Cardiac septum (tissue), 1 donor: ENCODE measurements at regions not wholly inside any gene's neighbourhood (a gene's known extent, or its start where the extent isn't known, plus 50 kb on each side); places are given as distances from the start of the nearest gene placed in this dataset.
"Not testable (repeated sequence)": the region's sequence is repeated elsewhere in the genome, so short reads cannot be mapped to it uniquely, and the experiment has no call there.

Source experiments
- DNase-seq: peaks from one replicate; pipeline ENCODE4 v3.0.0-alpha.2; 2020; ENCODE audit warnings: low spot score
- intact Hi-C: fragments of 100-400 bp; cut with DNase I; formaldehyde crosslinking; loops from one replicate; pipeline ENCODE4 v1.14.0; 2022
- donor health status: DM: no; HTN: no; CAD: no.

DNA sequence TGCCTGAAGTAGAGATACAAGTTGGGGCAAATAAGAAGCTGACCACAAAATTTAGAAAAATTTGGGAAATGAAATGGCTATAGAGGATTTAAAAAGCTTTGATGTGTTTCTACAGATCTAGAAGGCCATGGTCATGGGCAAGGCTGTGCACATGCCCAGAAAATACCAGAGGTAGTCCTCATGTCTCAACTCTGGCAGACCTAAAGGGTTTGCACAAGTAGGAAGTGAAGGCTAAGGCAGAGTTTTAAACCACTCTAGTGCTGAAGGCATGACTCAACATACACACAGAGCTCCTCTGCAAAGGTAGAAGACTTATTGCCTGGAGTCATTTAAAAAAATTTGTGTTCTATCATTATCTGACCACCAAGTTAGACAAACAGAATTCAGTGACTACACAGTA, 364.6 kb downstream of the CCSER2 start:
- no peak for DNase-seq
- intact Hi-C loops, result no loop called here

GRCh38 chr10:84695902-84696301, 367.5 kb downstream of the CCSER2 start:
- DNase-seq, result no peak
- intact Hi-C loops, result no loop called here

DNA sequence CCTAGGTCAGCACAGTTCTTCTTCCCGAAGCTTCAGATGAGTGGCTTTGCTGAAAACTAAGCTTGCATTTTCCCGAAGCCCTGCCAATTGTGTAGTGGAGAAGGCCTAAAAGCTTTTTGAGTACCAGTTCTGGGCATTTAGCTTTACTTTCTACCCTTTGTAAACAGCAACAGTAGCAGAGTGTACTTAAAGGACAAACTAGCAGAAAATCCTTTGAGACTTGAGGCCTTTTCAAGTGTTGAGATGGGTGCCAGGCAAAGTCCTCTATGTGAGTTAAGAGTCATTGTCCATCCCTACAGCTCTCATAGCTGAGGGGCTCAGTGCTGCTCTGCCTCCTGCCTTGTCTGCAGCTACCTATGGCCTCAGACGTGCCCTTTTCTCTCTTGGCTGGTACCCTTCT, 368.2 kb downstream of the CCSER2 start:
- intact Hi-C loops, result no loop called here
- DNase-seq, result no peak

DNA sequence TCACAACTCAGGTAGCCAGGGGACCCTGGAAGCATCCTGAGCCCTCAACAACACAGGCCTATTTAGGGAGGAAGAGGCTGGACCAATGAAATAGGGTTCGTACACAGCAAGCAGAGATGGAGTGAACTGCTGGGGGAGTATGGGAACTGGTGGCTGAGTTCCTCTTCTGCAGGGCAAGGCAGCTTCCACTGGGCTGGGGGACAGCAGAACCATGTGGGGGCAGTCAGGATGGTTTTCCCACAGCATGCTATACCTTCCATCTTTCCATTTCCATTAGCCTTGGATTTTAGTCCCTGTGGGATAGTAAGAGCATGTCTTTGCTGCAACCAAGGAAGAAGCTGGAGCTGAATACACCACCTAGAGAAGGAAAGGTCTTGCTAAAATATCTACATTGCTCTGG, 370.6 kb downstream of the CCSER2 start:
- no peak for DNase-seq
- intact Hi-C loops, result no loop called here

GRCh38 chr10:84700668-84701369, 372.4 kb downstream of the CCSER2 start:
- no peak for DNase-seq

DNA sequence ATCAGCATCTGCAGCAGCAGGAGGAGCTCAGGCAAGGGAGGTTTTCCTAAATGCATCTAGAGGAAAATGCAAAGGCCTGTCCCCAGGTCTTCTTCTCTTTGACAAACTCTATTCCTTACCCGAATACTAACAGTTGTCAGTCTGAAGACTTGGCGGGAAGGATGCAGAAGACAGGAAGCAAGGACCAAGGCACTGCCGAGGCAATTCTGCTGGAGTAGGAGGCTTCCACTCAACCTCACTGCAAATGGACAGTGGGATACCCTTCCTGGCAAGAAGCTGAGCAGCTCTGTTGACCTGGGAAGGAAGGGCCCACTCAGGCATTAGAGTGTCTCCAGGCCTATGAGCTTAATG, 373.0 kb downstream of the CCSER2 start:
- intact Hi-C loops, result no loop called here
- DNase-seq, result no peak

More at GRCh38 chr10:84700668-84701369, 372.4 kb downstream of the CCSER2 start:
- intact Hi-C loops, result no loop called here

GRCh38 chr10:84704101-84704500, 375.7 kb downstream of the CCSER2 start:
- intact Hi-C loops, result no loop called here
- DNase-seq, result no peak

DNA sequence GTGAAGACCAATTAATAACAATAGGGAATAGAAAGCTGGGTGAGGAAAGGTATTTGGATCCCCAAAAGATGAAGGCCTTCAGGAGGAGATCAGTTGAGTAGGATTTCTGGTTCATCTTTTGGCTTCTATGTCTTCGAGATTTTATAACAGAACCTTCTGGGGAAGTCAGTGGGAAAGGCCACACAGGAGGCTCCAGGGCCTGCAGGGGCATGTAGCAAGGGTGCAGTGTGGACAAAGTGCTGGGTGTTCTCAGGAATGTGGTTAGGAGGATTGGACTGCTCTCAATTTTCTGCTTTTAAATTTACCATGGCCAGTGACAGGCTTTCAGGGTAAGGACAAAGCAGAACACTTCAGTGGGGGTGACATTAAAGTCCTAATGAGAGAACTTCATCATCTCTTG, 378.0 kb downstream of the CCSER2 start:
- DNase-seq, result no peak
- intact Hi-C loops, result no loop called here

DNA sequence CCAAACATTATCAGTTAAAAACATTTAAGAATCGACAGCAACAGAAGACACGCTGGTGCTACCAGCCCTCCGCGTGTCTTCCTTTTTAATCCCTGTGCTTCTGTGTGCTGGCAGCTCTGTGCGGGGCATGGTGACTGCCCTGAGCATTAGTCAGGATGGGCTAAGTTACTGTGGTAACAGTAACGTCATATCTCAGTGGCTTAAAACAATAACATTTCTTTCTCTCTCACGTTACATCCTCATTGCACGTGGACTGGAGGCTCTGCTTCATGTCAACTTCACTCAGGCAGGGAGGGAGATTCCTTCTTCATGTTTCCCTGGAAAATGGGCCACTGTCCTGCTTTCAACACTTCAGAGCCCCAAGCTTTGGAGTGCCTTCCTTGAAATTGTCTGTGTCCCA, 378.5 kb downstream of the CCSER2 start:
- DNase-seq, result no peak
- intact Hi-C loops, result no loop called here

DNA sequence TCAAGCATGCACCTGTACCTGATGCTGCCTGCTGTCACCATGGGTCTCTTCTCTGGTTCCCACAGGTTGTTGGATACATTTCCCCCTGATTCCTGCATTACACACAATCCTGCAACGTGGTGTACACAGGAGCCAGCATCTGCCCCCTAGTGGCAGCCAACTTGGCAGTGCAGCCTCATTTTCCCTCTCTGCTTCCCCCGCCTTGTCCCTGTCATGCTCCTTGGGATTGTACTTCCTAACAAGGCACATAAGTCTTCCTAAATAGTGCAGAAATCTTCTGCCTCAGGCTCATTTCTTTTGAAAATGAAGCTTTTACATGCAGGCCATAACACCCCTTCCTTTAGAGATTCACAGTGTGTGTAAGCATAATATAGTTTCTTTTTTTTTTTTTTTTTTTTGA, 387.5 kb downstream of the CCSER2 start:
- DNase-seq, result no peak
- intact Hi-C loops, result no loop called here

GRCh38 chr10:84718877-84719616, 390.7 kb downstream of the CCSER2 start:
- DNase-seq, result no peak
- intact Hi-C loops, result no loop called here

GRCh38 chr10:84719687-84720086, 391.3 kb downstream of the CCSER2 start:
- DNase-seq, result no peak
- intact Hi-C loops, result no loop called here

DNA sequence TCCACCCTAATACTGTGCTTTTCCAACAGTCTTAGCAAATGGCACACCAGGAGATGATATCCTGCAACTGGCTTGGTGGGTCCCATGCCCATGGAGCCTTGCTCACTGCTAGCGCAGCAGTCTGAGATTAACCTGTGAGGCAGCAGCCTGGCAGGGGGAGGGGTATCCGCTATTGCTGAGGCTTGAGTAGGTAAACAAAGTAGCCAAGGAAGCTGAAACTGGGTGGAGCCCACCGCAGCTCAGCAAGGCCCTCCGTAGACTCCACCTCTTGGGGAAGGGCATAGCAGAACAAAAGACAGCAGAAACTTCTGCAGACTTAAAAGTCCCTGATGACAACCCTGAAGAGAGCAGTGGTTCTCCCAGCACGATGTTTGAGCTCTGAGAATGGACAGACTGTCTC, 399.0 kb downstream of the CCSER2 start:
- intact Hi-C loops, result no loop called here
- no peak for DNase-seq

DNA sequence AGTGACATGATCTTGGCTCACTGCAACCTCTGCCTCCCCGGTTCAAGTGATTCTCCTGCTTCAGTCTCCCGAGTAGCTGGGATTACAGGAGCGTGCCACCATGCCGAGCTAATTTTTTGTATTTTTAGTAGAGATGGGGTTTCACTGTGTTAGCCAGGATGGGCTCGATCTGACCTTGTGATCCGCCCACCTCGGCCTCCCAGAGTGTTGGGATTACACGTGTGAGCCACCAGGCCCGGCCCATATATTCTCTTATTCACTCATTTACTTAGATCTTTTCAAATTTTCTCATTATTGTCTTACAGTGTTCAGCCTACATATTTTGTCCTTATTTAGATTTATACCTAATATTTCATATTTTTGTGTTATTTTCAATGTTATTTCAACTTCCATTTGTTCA, 410.7 kb downstream of the CCSER2 start:
- DNase-seq, intact Hi-C loops: not testable (repeated sequence)

- intact Hi-C loops, result loop anchor here (10.0 kb wide), 1 partner anchor 125 kb away; no protein-coding TSS in a partner anchor
- no peak for DNase-seq
These were observed 411.3 kb downstream of the CCSER2 start for GRCh38 chr10:84739641-84740040.

GRCh38 chr10:84743483-84743882, 415.1 kb downstream of the CCSER2 start:
- no peak for DNase-seq
- intact Hi-C loops, result loop anchor here (10.0 kb wide), 1 partner anchor 129 kb away; no protein-coding TSS in a partner anchor

GRCh38 chr10:84755311-84755710, 426.9 kb downstream of the CCSER2 start:
- DNase-seq, result no peak
- intact Hi-C loops, result no loop called here

DNA sequence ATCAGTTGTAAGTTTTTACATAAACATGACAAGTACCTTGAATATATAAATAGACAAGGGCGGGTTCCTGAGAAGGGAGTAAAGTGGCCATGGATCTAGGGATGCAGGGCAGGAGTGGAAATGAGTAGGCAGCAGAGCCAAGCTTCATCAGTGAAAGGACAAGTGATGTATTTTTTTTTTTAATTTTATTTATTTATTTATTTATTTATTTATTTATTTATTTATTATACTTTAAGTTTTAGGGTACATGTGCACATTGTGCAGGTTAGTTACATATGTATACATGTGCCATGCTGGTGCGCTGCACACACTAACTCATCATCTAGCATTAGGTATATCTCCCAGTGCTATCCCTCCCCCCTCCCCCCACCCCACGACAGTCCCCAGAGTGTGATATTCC, 428.3 kb downstream of the CCSER2 start:
- intact Hi-C loops, DNase-seq: not testable (repeated sequence)

DNA sequence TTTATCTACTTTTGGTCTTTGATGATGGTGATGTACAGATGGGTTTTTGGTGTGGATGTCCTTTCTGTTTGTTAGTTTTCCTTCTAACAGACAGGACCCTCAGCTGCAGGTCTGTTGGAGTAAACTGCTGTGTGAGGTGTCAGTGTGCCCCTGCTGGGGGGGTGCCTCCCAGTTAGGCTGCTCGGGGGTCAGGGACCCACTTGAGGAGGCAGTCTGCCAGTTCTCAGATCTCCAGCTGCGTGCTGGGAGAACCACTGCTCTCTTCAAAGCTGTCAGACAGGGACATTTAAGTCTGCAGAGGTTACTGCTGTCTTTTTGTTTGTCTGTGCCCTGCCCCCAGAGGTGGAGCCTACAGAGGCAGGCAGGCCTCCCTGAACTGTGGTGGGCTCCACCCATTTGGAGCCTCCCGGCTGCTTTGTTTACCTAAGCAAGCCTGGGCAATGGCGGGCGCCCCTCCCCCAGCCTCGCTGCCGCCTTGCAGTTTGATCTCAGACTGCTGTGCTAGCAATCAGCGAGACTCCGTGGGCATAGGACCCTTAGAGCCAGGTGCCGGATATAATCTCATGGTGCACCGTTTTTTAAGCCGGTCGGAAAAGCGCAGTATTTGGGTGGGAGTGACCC, 433.7 kb downstream of the CCSER2 start:
- DNase-seq, intact Hi-C loops: not testable (repeated sequence)

DNA sequence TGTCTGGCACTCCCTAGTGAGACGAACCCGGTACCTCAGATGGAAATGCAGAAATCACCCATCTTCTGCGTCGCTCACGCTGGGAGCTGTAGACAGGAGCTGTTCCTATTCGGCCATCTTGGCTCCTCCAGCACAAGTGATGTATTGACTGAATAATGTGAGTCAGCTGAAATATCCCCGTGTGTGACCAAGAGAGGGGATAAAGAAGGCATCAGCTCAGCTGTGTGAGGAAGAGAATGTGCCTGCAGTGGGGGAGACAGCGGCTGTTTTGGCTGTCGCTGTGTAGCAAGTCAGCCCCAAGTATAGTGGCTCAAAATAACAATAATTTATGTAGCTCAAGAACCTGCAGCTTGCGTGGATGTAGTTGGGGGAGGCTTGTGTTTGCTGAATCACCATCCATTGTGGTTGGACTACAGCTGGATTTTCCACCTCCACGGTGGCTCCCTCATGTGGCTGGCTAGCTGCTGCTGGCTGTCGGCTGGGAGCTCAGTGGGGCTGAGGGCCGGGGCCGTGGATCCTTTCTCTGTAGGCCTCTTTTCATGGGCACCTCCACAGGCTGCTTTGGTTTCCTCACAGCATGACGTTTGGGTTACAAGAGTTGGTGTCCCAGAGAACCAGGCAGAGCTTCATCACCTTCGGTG, 434.5 kb downstream of the CCSER2 start:
- intact Hi-C loops, result no loop called here
- DNase-seq, result no peak
